Vagina (tissue), 2 donors: ENCODE measurements at regions not wholly inside any gene's neighbourhood (a gene's known extent, or its start where the extent isn't known, plus 50 kb on each side); places are given as distances from the start of the nearest gene placed in this dataset.

Experiments
- POLR2A ChIP-seq, 2 donors: fragments of 450-650 bp; IDR thresholded peaks; one replicate each; pipeline ENCODE4 v1.6.1; 2017; ENCODE audit warnings: antibody characterized with exemption in 2 of 2, mild to moderate bottlenecking in 2 of 2, moderate library complexity in 2 of 2
- POLR2AphosphoS5 ChIP-seq, 2 donors: sonication (generic); formaldehyde crosslinking; IDR thresholded peaks; one replicate each; pipeline ENCODE4 v1.9.0; 2017; ENCODE audit warnings: antibody characterized with exemption in 2 of 2, mild to moderate bottlenecking in 2 of 2, low read depth in 1 of 2; ENCODE audit not compliant: insufficient read depth in 1 of 2
- TF ChIP-seq, protein P1 (sequence below), 3 experiments: fragments of 450-650 bp in 2 of 3; fragments of 200-600 bp in 1 of 3; sonication (generic) in 1 of 3; IDR thresholded peaks; one replicate each; pipeline ENCODE4 v1.5.1; 2017 to 2019; ENCODE audit warnings: antibody characterized with exemption in 3 of 3, mild to moderate bottlenecking in 2 of 3, moderate library complexity in 2 of 3

DNA sequence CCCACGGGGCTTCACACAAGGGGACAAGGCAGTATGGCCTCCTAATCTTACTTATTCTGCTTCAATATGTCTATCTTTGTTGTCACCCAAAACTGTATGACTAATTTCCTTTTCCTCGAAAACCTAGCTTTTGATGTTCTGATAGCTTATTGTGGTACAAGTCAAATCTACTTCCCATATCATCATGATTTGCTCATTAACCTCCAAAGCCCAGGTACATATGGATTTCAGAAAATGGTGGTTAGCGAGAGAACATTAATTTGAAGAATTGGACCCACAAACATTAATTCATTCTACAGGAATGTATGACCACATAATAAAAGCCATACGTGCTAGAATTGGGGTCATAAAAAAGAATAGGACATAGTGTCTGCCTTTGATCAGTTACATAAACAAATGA, 412.5 kb downstream of the CCDC91 start:
- TF ChIP-seq POLR2A (IDR thresholded peaks at IDR 0.05) (no peak), POLR2AphosphoS5 (IDR thresholded peaks at IDR 0.05; ENCODE audit: insufficient read depth in 1 of 2, low read depth in 1 of 2) (no peak)
- TF ChIP-seq, protein P1, sequence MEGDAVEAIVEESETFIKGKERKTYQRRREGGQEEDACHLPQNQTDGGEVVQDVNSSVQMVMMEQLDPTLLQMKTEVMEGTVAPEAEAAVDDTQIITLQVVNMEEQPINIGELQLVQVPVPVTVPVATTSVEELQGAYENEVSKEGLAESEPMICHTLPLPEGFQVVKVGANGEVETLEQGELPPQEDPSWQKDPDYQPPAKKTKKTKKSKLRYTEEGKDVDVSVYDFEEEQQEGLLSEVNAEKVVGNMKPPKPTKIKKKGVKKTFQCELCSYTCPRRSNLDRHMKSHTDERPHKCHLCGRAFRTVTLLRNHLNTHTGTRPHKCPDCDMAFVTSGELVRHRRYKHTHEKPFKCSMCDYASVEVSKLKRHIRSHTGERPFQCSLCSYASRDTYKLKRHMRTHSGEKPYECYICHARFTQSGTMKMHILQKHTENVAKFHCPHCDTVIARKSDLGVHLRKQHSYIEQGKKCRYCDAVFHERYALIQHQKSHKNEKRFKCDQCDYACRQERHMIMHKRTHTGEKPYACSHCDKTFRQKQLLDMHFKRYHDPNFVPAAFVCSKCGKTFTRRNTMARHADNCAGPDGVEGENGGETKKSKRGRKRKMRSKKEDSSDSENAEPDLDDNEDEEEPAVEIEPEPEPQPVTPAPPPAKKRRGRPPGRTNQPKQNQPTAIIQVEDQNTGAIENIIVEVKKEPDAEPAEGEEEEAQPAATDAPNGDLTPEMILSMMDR (IDR thresholded peaks at IDR 0.05), result no peak
